SJSA1 (cell line): ENCODE measurements at regions not wholly inside any gene's neighbourhood (a gene's known extent, or its start where the extent isn't known, plus 50 kb on each side); places are given as distances from the start of the nearest gene placed in this dataset.

Source experiments
- DNase-seq, 2 experiments: peaks; one replicate each; pipeline ENCODE4 v3.0.0-alpha.2; 2015 to 2020; ENCODE audit warnings: low spot score in 2 of 2, low read depth in 1 of 2
- H3K27ac ChIP-seq: fragments of 250-450 bp; sonication (Bioruptor Pico); 2 replicates; pipeline ENCODE4 v1.5.1; 2020; ENCODE audit warnings: mild to moderate bottlenecking, moderate library complexity
- H3K27me3 ChIP-seq: fragments of 250-450 bp; sonication (Bioruptor Pico); replicated peaks from 2 replicates; pipeline ENCODE4 v1.5.1; 2020; ENCODE audit warnings: mild to moderate bottlenecking, moderate library complexity
- H3K36me3 ChIP-seq: fragments of 250-450 bp; sonication (Bioruptor Pico); 2 replicates; pipeline ENCODE4 v1.5.1; 2020; ENCODE audit warnings: mild to moderate bottlenecking
- H3K4me1 ChIP-seq: fragments of 250-450 bp; sonication (Bioruptor Pico); replicated peaks from 2 replicates; pipeline ENCODE4 v1.6.1; 2021; ENCODE audit warnings: mild to moderate bottlenecking
- H3K4me3 ChIP-seq: fragments of 250-450 bp; sonication (Bioruptor Pico); 2 replicates; pipeline ENCODE4 v1.5.1; 2020; ENCODE audit warnings: mild to moderate bottlenecking
- H3K9me3 ChIP-seq: fragments of 250-450 bp; sonication (Bioruptor Pico); replicated peaks from 2 replicates; pipeline ENCODE4 v1.5.1; 2020; ENCODE audit warnings: mild to moderate bottlenecking

- Histone ChIP-seq H3K27me3 (no peaks in the 10 kb centered on the region), H3K4me1 (no peaks in the 10 kb centered on the region), H3K36me3 (no peaks in the 10 kb centered on the region), H3K27ac (no peak overlapping the region), H3K9me3 (no peaks in the 10 kb centered on the region), H3K4me3 (no peak overlapping the region)
- no peak for DNase-seq
These were observed 346.2 kb downstream of the ZNF521 start for GRCh38 chr18:25005541-25006403.

GRCh38 chr18:25010623-25011374, 341.2 kb downstream of the ZNF521 start:
- Histone ChIP-seq H3K4me3 (no peak overlapping the region), H3K9me3 (no peaks in the 10 kb centered on the region), H3K4me1 (no peaks in the 10 kb centered on the region), H3K27ac (no peak overlapping the region), H3K27me3 (no peaks in the 10 kb centered on the region), H3K36me3 (no peaks in the 10 kb centered on the region)
- no peak for DNase-seq
